Neural cell (in vitro differentiated cells): ENCODE measurements at regions not wholly inside any gene's neighbourhood (a gene's known extent, or its start where the extent isn't known, plus 50 kb on each side); places are given as distances from the start of the nearest gene placed in this dataset.

Experiments
- EP300 ChIP-seq: fragments of 450-650 bp; conservative IDR thresholded peaks from 2 replicates; pipeline ENCODE4 v1.6.1; 2014; ENCODE audit warnings: antibody characterized with exemption, mild to moderate bottlenecking, moderate library complexity; ENCODE audit not compliant: poor library complexity, severe bottlenecking
- EZH2 ChIP-seq: fragments of 200-600, 300-800 bp; shearing (Covaris generic), sonication (generic); IDR thresholded peaks from 2 replicates; pipeline ENCODE4 v1.6.1; 2014; ENCODE audit warnings: antibody characterized with exemption, low read length, borderline replicate concordance, mild to moderate bottlenecking; ENCODE audit not compliant: insufficient read depth, poor library complexity, severe bottlenecking
- MXI1 ChIP-seq: fragments of 450-650 bp; conservative IDR thresholded peaks from 2 replicates; pipeline ENCODE4 v1.6.1; 2014; ENCODE audit warnings: antibody characterized with exemption, mild to moderate bottlenecking; ENCODE audit not compliant: poor library complexity, severe bottlenecking
- POLR2AphosphoS5 ChIP-seq: IDR thresholded peaks from 2 replicates; pipeline ENCODE4 v1.6.1; 2012
- SMC3 ChIP-seq: fragments of 450-650 bp; conservative IDR thresholded peaks from 2 replicates; pipeline ENCODE4 v1.6.1; 2014; ENCODE audit warnings: antibody characterized with exemption, mild to moderate bottlenecking, moderate library complexity; ENCODE audit not compliant: poor library complexity
- TF ChIP-seq, protein P1 (sequence below): fragments of 450-650 bp; IDR thresholded peaks from 2 replicates; pipeline ENCODE4 v1.5.1; 2014; ENCODE audit warnings: antibody characterized with exemption, mild to moderate bottlenecking, moderate library complexity; ENCODE audit not compliant: poor library complexity, severe bottlenecking

DNA sequence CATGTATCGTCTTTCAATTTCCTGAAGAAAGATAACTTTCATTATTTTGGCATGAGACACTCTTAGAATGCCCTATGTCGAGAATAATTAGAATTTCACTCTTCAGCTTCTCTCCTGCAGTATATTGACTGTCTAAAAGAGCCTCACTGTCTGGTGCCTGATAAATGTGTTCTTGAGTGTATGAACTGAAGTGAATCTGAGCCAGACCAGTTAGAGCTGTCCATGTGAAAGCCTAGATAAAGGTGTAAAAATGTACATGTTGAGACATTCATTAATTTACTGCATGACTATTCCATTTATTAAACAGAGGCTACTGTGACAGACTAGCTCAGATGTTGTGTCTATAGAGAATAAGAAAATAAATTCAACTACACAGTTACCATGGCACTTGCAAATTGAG is 283.2 kb downstream of the PCDH18 start:
- TF ChIP-seq POLR2AphosphoS5 (no peak), EZH2 (no peak), MXI1 (no peak), EP300 (no peak), SMC3 (no peak)
- TF ChIP-seq, protein P1, sequence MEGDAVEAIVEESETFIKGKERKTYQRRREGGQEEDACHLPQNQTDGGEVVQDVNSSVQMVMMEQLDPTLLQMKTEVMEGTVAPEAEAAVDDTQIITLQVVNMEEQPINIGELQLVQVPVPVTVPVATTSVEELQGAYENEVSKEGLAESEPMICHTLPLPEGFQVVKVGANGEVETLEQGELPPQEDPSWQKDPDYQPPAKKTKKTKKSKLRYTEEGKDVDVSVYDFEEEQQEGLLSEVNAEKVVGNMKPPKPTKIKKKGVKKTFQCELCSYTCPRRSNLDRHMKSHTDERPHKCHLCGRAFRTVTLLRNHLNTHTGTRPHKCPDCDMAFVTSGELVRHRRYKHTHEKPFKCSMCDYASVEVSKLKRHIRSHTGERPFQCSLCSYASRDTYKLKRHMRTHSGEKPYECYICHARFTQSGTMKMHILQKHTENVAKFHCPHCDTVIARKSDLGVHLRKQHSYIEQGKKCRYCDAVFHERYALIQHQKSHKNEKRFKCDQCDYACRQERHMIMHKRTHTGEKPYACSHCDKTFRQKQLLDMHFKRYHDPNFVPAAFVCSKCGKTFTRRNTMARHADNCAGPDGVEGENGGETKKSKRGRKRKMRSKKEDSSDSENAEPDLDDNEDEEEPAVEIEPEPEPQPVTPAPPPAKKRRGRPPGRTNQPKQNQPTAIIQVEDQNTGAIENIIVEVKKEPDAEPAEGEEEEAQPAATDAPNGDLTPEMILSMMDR, result no peak
